Mesendoderm (in vitro differentiated cells): ENCODE measurements at regions not wholly inside any gene's neighbourhood (a gene's known extent, or its start where the extent isn't known, plus 50 kb on each side); places are given as distances from the start of the nearest gene placed in this dataset.

Experiments used
- DNase-seq: peaks from one replicate; pipeline ENCODE4 v3.0.0; 2013
- H2AK5ac ChIP-seq: 2 replicates; pipeline ENCODE4 v1.6.1; 2013; ENCODE audit warnings: low read length, inconsistent platforms
- H2BK120ac ChIP-seq: 2 replicates; pipeline ENCODE4 v1.6.1; 2013; ENCODE audit warnings: low read depth, mild to moderate bottlenecking, low read length, moderate library complexity, mixed read lengths
- H2BK15ac ChIP-seq: replicated peaks from 2 replicates; pipeline ENCODE4 v1.6.1; 2013; ENCODE audit warnings: low read depth, mild to moderate bottlenecking, moderate library complexity
- H2BK5ac ChIP-seq: 2 replicates; pipeline ENCODE4 v1.6.1; 2013; ENCODE audit warnings: low read length, inconsistent platforms
- H3K18ac ChIP-seq: 2 replicates; pipeline ENCODE4 v1.6.1; 2013; ENCODE audit warnings: mild to moderate bottlenecking, low read length, mixed read lengths
- H3K23ac ChIP-seq: one replicate; pipeline ENCODE4 v1.6.1; 2013; ENCODE audit warnings: low read length
- H3K27ac ChIP-seq: 2 replicates; pipeline ENCODE4 v1.5.1; 2013; ENCODE audit warnings: low read depth, mild to moderate bottlenecking, inconsistent platforms, low read length, moderate library complexity
- H3K27me3 ChIP-seq: 2 replicates; pipeline ENCODE4 v1.6.1; 2013; ENCODE audit warnings: low read length, control low read depth, mild to moderate bottlenecking, inconsistent platforms; ENCODE audit not compliant: insufficient read depth, poor library complexity
- H3K36me3 ChIP-seq: 2 replicates; pipeline ENCODE4 v1.6.1; 2013; ENCODE audit warnings: low read length, inconsistent platforms; ENCODE audit not compliant: control insufficient read depth, insufficient read depth
- H3K4ac ChIP-seq: one replicate; pipeline ENCODE4 v1.6.1; 2013; ENCODE audit warnings: low read depth, mild to moderate bottlenecking, low read length, moderate library complexity
- H3K4me1 ChIP-seq: 2 replicates; pipeline ENCODE4 v1.6.1; 2013; ENCODE audit warnings: low read depth, low read length, inconsistent platforms; ENCODE audit not compliant: control insufficient read depth
- H3K4me2 ChIP-seq: 2 replicates; pipeline ENCODE4 v1.6.1; 2013; ENCODE audit warnings: low read length
- H3K4me3 ChIP-seq: 2 replicates; pipeline ENCODE4 v1.5.1; 2013; ENCODE audit warnings: mild to moderate bottlenecking, low read length
- H3K56ac ChIP-seq: one replicate; pipeline ENCODE4 v1.6.1; 2013; ENCODE audit warnings: low read length
- H3K79me1 ChIP-seq: 2 replicates; pipeline ENCODE4 v1.6.1; 2013; ENCODE audit warnings: low read length, inconsistent platforms
- H3K79me2 ChIP-seq: 2 replicates; pipeline ENCODE4 v1.6.1; 2013; ENCODE audit warnings: mild to moderate bottlenecking, low read length; ENCODE audit not compliant: control insufficient read depth, insufficient read depth
- H3K9ac ChIP-seq: 2 replicates; pipeline ENCODE4 v1.6.1; 2013; ENCODE audit warnings: low read length, inconsistent platforms
- H4K5ac ChIP-seq: one replicate; pipeline ENCODE4 v1.6.1; 2013; ENCODE audit warnings: low read length
- H4K8ac ChIP-seq: one replicate; pipeline ENCODE4 v1.6.1; 2013; ENCODE audit warnings: low read depth, mild to moderate bottlenecking, control low read depth, low read length, moderate library complexity
- WGBS: extraction: QIAGEN DNeasy Blood & Tissue Kit; methylation state at CpG from one replicate; pipeline ENCODE4 v1.1.7; 2013; ENCODE audit warnings: low lambda C conversion rate, missing lambda C conversion rate; ENCODE audit not compliant: insufficient coverage; ENCODE audit errors: extremely low coverage; 5-methylcytosine and 5-hydroxymethylcytosine counted together

- DNase-seq, result no peak
- H3K9ac ChIP-seq, result no peak overlapping the region
- no peaks in the 10 kb centered on the region for H3K36me3 ChIP-seq
- H4K8ac ChIP-seq, result no peak overlapping the region
- no peak overlapping the region for H3K4me3 ChIP-seq
- H3K18ac ChIP-seq, result no peak overlapping the region
- no peaks in the 10 kb centered on the region for H3K4me1 ChIP-seq
- no peak overlapping the region for H2AK5ac ChIP-seq
- H3K56ac ChIP-seq, result no peak overlapping the region
- H3K27me3 ChIP-seq, result no peaks in the 10 kb centered on the region
- no peak overlapping the region for H4K5ac ChIP-seq
- no peaks in the 10 kb centered on the region for H3K79me2 ChIP-seq
- no peak overlapping the region for H2BK120ac ChIP-seq
- no peaks in the 10 kb centered on the region for H3K79me1 ChIP-seq
- no peak overlapping the region for H2BK5ac ChIP-seq
- no peak overlapping the region for H3K23ac ChIP-seq
- no CpG with 5 or more reads among the region's 3 CpGs for WGBS
- H3K4ac ChIP-seq, result no peak overlapping the region
- no peak overlapping the region for H3K4me2 ChIP-seq
- no peak overlapping the region for H3K27ac ChIP-seq
- H2BK15ac ChIP-seq, result no peak overlapping the region
Observed at GRCh38 chr3:74115906-74116305, 491.2 kb upstream of the PDZRN3 start.

GRCh38 chr3:74107451-74107850, 482.7 kb upstream of the PDZRN3 start:
- no peaks in the 10 kb centered on the region for H3K79me1 ChIP-seq
- H3K27ac ChIP-seq, result no peak overlapping the region
- no peaks in the 10 kb centered on the region for H3K4me1 ChIP-seq
- no peak overlapping the region for H3K9ac ChIP-seq
- H3K4ac ChIP-seq, result no peak overlapping the region
- H2BK120ac ChIP-seq, result no peak overlapping the region
- no peak overlapping the region for H4K5ac ChIP-seq
- no peak overlapping the region for H3K23ac ChIP-seq
- H3K27me3 ChIP-seq, result no peaks in the 10 kb centered on the region
- H3K79me2 ChIP-seq, result no peaks in the 10 kb centered on the region
- no CpG with 5 or more reads among the region's 2 CpGs for WGBS
- no peak overlapping the region for H2BK5ac ChIP-seq
- no peak overlapping the region for H2BK15ac ChIP-seq
- no peaks in the 10 kb centered on the region for H3K36me3 ChIP-seq
- no peak overlapping the region for H4K8ac ChIP-seq
- H2AK5ac ChIP-seq, result no peak overlapping the region
- no peak overlapping the region for H3K4me2 ChIP-seq
- H3K4me3 ChIP-seq, result no peak overlapping the region
- H3K18ac ChIP-seq, result no peak overlapping the region
- no peak overlapping the region for H3K56ac ChIP-seq
- no peak for DNase-seq

- no CpG with 5 or more reads among the region's 2 CpGs for WGBS
Observed at GRCh38 chr3:74106925-74107324, 482.2 kb upstream of the PDZRN3 start.

GRCh38 chr3:74091204-74091603, 466.5 kb upstream of the PDZRN3 start:
- no peak overlapping the region for H4K8ac ChIP-seq
- H2BK120ac ChIP-seq, result no peak overlapping the region
- H3K27me3 ChIP-seq, result no peaks in the 10 kb centered on the region
- no peak for DNase-seq
- no peaks in the 10 kb centered on the region for H3K79me2 ChIP-seq
- H2AK5ac ChIP-seq, result no peak overlapping the region
- H3K4me3 ChIP-seq, result no peak overlapping the region
- H2BK5ac ChIP-seq, result no peak overlapping the region
- H3K36me3 ChIP-seq, result no peaks in the 10 kb centered on the region
- H3K27ac ChIP-seq, result no peak overlapping the region
- H3K4me1 ChIP-seq, result no peaks in the 10 kb centered on the region
- no peak overlapping the region for H3K56ac ChIP-seq
- H3K4ac ChIP-seq, result no peak overlapping the region
- no CpG with 5 or more reads among the region's 2 CpGs for WGBS
- H4K5ac ChIP-seq, result no peak overlapping the region
- no peak overlapping the region for H3K4me2 ChIP-seq
- H3K9ac ChIP-seq, result no peak overlapping the region
- H3K79me1 ChIP-seq, result no peaks in the 10 kb centered on the region
- no peak overlapping the region for H2BK15ac ChIP-seq
- H3K18ac ChIP-seq, result no peak overlapping the region
- H3K23ac ChIP-seq, result no peak overlapping the region

More at GRCh38 chr3:74106925-74107324, 482.2 kb upstream of the PDZRN3 start:
- no peak overlapping the region for H2BK120ac ChIP-seq
- no peaks in the 10 kb centered on the region for H3K4me1 ChIP-seq
- no peak overlapping the region for H3K18ac ChIP-seq
- no peak overlapping the region for H3K23ac ChIP-seq
- DNase-seq, result no peak
- no peaks in the 10 kb centered on the region for H3K79me2 ChIP-seq
- H3K27me3 ChIP-seq, result no peaks in the 10 kb centered on the region
- no peak overlapping the region for H2AK5ac ChIP-seq
- H3K4me2 ChIP-seq, result no peak overlapping the region
- no peak overlapping the region for H4K5ac ChIP-seq
- no peak overlapping the region for H2BK5ac ChIP-seq
- no peak overlapping the region for H3K9ac ChIP-seq
- no peak overlapping the region for H3K27ac ChIP-seq
- H3K4me3 ChIP-seq, result no peak overlapping the region
- H2BK15ac ChIP-seq, result no peak overlapping the region
- H3K36me3 ChIP-seq, result no peaks in the 10 kb centered on the region
- no peak overlapping the region for H4K8ac ChIP-seq
- no peak overlapping the region for H3K4ac ChIP-seq
- H3K56ac ChIP-seq, result no peak overlapping the region
- no peaks in the 10 kb centered on the region for H3K79me1 ChIP-seq

- H4K5ac ChIP-seq, result no peak overlapping the region
- no peaks in the 10 kb centered on the region for H3K27me3 ChIP-seq
- no peak overlapping the region for H3K18ac ChIP-seq
- H2BK120ac ChIP-seq, result no peak overlapping the region
- no peak overlapping the region for H4K8ac ChIP-seq
- no peak overlapping the region for H3K27ac ChIP-seq
- H3K4me3 ChIP-seq, result no peak overlapping the region
- H3K36me3 ChIP-seq, result no peaks in the 10 kb centered on the region
- WGBS, result no CpG with 5 or more reads among the region's 1 CpG
- H3K79me2 ChIP-seq, result no peaks in the 10 kb centered on the region
- no peak overlapping the region for H3K4ac ChIP-seq
- no peak for DNase-seq
- no peak overlapping the region for H3K56ac ChIP-seq
- H3K4me1 ChIP-seq, result no peaks in the 10 kb centered on the region
- no peak overlapping the region for H2AK5ac ChIP-seq
- H3K23ac ChIP-seq, result no peak overlapping the region
- no peak overlapping the region for H3K4me2 ChIP-seq
- no peak overlapping the region for H3K9ac ChIP-seq
- no peak overlapping the region for H2BK5ac ChIP-seq
- H2BK15ac ChIP-seq, result no peak overlapping the region
- H3K79me1 ChIP-seq, result no peaks in the 10 kb centered on the region
Observed at GRCh38 chr3:74089814-74090213, 465.1 kb upstream of the PDZRN3 start.

- H3K23ac ChIP-seq, result no peak overlapping the region
- H3K9ac ChIP-seq, result no peak overlapping the region
- H3K4me2 ChIP-seq, result no peak overlapping the region
- no peaks in the 10 kb centered on the region for H3K79me1 ChIP-seq
- H3K36me3 ChIP-seq, result no peaks in the 10 kb centered on the region
- DNase-seq, result peak; percentile 52
- no peak overlapping the region for H3K18ac ChIP-seq
- H3K56ac ChIP-seq, result no peak overlapping the region
- H4K5ac ChIP-seq, result no peak overlapping the region
- no peak overlapping the region for H3K4me3 ChIP-seq
- no peak overlapping the region for H2AK5ac ChIP-seq
- H3K27me3 ChIP-seq, result no peaks in the 10 kb centered on the region
- no peaks in the 10 kb centered on the region for H3K4me1 ChIP-seq
- H3K4ac ChIP-seq, result no peak overlapping the region
- H2BK120ac ChIP-seq, result no peak overlapping the region
- H3K27ac ChIP-seq, result no peak overlapping the region
- no peak overlapping the region for H4K8ac ChIP-seq
- no peak overlapping the region for H2BK15ac ChIP-seq
- no CpG with 5 or more reads among the region's 5 CpGs for WGBS
- H3K79me2 ChIP-seq, result no peaks in the 10 kb centered on the region
- no peak overlapping the region for H2BK5ac ChIP-seq
Observed at GRCh38 chr3:74080056-74080461, 455.3 kb upstream of the PDZRN3 start.
